Fibroblast of peridontal ligament (primary cell): ENCODE measurements at regions not wholly inside any gene's neighbourhood (a gene's known extent, or its start where the extent isn't known, plus 50 kb on each side); places are given as distances from the start of the nearest gene placed in this dataset.
A peak's percentile ranks its signal among the peaks of the same experiment; 100 is the strongest.

ENCODE experiments used
- DNase-seq: peaks from one replicate; pipeline ENCODE4 v3.0.0-alpha.2; 2010; ENCODE audit errors: extremely low read depth

- no peak for DNase-seq
Observed at GRCh38 chr2:217203086-217203485, 343.2 kb upstream of the TNP1 start.

- no peak for DNase-seq
Observed at GRCh38 chr2:217199255-217199630, 339.4 kb upstream of the TNP1 start.

- no peak for DNase-seq
Observed at GRCh38 chr2:217195658-217196446, 336.0 kb upstream of the TNP1 start.

- no peak for DNase-seq
Observed at GRCh38 chr2:217195016-217195415, 335.2 kb upstream of the TNP1 start.

GRCh38 chr2:217193431-217194340, 333.8 kb upstream of the TNP1 start:
- no peak for DNase-seq

- no peak for DNase-seq
Observed at GRCh38 chr2:217192366-217192765, 332.5 kb upstream of the TNP1 start.

- DNase-seq: no peak
Observed at GRCh38 chr2:217189747-217190146, 329.9 kb upstream of the TNP1 start.

GRCh38 chr2:217189131-217189530, 329.3 kb upstream of the TNP1 start:
- no peak for DNase-seq

- no peak for DNase-seq
Observed at GRCh38 chr2:217186668-217187159, 326.9 kb upstream of the TNP1 start.

- DNase-seq: no peak
Observed at GRCh38 chr2:217186152-217186551, 326.3 kb upstream of the TNP1 start.

- DNase-seq: no peak
Observed at GRCh38 chr2:217185265-217185995, 325.6 kb upstream of the TNP1 start.

- no peak for DNase-seq
Observed at GRCh38 chr2:217184242-217184641, 324.4 kb upstream of the TNP1 start.

GRCh38 chr2:217183471-217183870, 323.6 kb upstream of the TNP1 start:
- DNase-seq: no peak

GRCh38 chr2:217182926-217183325, 323.1 kb upstream of the TNP1 start:
- no peak for DNase-seq

GRCh38 chr2:217181512-217181911, 321.6 kb upstream of the TNP1 start:
- no peak for DNase-seq

- no peak for DNase-seq
Observed at GRCh38 chr2:217179854-217180253, 320.0 kb upstream of the TNP1 start.

- DNase-seq: no peak
Observed at GRCh38 chr2:217178341-217178740, 318.5 kb upstream of the TNP1 start.

GRCh38 chr2:217177720-217178119, 317.9 kb upstream of the TNP1 start:
- peak; percentile 52 for DNase-seq

GRCh38 chr2:217171874-217172273, 312.0 kb upstream of the TNP1 start:
- no peak for DNase-seq

- no peak for DNase-seq
Observed at GRCh38 chr2:217168496-217168895, 308.6 kb upstream of the TNP1 start.

GRCh38 chr2:217167531-217167930, 307.7 kb upstream of the TNP1 start:
- DNase-seq: no peak

- DNase-seq: peak; percentile 69
Observed at GRCh38 chr2:217166241-217166850, 306.5 kb upstream of the TNP1 start.
